GM23248 (cell line): ENCODE measurements at regions not wholly inside any gene's neighbourhood (a gene's known extent, or its start where the extent isn't known, plus 50 kb on each side); places are given as distances from the start of the nearest gene placed in this dataset.

ENCODE experiments used
- DNase-seq: peaks from one replicate; pipeline ENCODE4 v3.0.0-alpha.2; 2015
- H2AFZ ChIP-seq: fragments of 200-600 bp; sonication (generic); 2 replicates; pipeline ENCODE4 v1.6.1; 2016; ENCODE audit warnings: antibody characterized with exemption
- H3F3A ChIP-seq: fragments of 200-600 bp; sonication (generic); 2 replicates; pipeline ENCODE4 v1.6.1; 2016; ENCODE audit warnings: mild to moderate bottlenecking, antibody characterized with exemption, mixed run types; ENCODE audit not compliant: insufficient read depth
- H3K27ac ChIP-seq: fragments of 200-600 bp; sonication (generic); 2 replicates; pipeline ENCODE4 v1.5.1; 2016; ENCODE audit warnings: mild to moderate bottlenecking
- H3K27me3 ChIP-seq: fragments of 200-600 bp; sonication (generic); replicated peaks from 2 replicates; pipeline ENCODE4 v1.6.1; 2016; ENCODE audit warnings: mild to moderate bottlenecking; ENCODE audit not compliant: insufficient read depth
- H3K36me3 ChIP-seq: fragments of 200-600 bp; sonication (generic); 2 replicates; pipeline ENCODE4 v1.6.1; 2016; ENCODE audit warnings: low read depth, mild to moderate bottlenecking
- H3K4me1 ChIP-seq: fragments of 200-600 bp; sonication (generic); 2 replicates; pipeline ENCODE4 v1.6.1; 2016; ENCODE audit warnings: mild to moderate bottlenecking; ENCODE audit not compliant: insufficient read depth
- H3K4me2 ChIP-seq: fragments of 200-600 bp; sonication (generic); one replicate; pipeline ENCODE4 v1.6.1; 2016; ENCODE audit warnings: mild to moderate bottlenecking; ENCODE audit not compliant: unreplicated experiment
- H3K4me3 ChIP-seq: fragments of 200-600 bp; sonication (generic); 2 replicates; pipeline ENCODE4 v1.5.1; 2016; ENCODE audit warnings: mild to moderate bottlenecking
- H3K79me2 ChIP-seq: fragments of 200-600 bp; sonication (generic); 2 replicates; pipeline ENCODE4 v1.6.1; 2016; ENCODE audit warnings: mild to moderate bottlenecking; ENCODE audit not compliant: insufficient read depth
- H3K9ac ChIP-seq: fragments of 200-600 bp; sonication (generic); 2 replicates; pipeline ENCODE4 v1.6.1; 2016; ENCODE audit warnings: mild to moderate bottlenecking
- H3K9me2 ChIP-seq: fragments of 200-600 bp; sonication (generic); 2 replicates; pipeline ENCODE4 v1.6.1; 2016; ENCODE audit warnings: mixed run types, mild to moderate bottlenecking, moderate library complexity; ENCODE audit not compliant: insufficient read depth
- H3K9me3 ChIP-seq: fragments of 200-600 bp; sonication (generic); one replicate; pipeline ENCODE4 v1.6.1; 2017; ENCODE audit warnings: low read depth
- H4K20me1 ChIP-seq: fragments of 200-600 bp; sonication (generic); 2 replicates; pipeline ENCODE4 v1.6.0; 2016; ENCODE audit not compliant: insufficient read depth
- EZH2 ChIP-seq: fragments of 200-600 bp; sonication (generic); IDR thresholded peaks from 2 replicates; pipeline ENCODE4 v1.6.1; 2018; ENCODE audit warnings: antibody characterized with exemption, mild to moderate bottlenecking; ENCODE audit not compliant: insufficient read depth, poor library complexity, severe bottlenecking
- EZH2phosphoT487 ChIP-seq: fragments of 200-600 bp; sonication (generic); IDR thresholded peaks from 2 replicates; pipeline ENCODE4 v1.6.1; 2018; ENCODE audit warnings: antibody characterized with exemption, moderate library complexity, mild to moderate bottlenecking, low read depth; ENCODE audit not compliant: insufficient read depth
- WGBS, 2 experiments: methylation state at CpG; one replicate each; pipeline ENCODE4 v1.1.6; 2015 to 2017; ENCODE audit warnings: low lambda C conversion rate in 2 of 2, low coverage in 1 of 2; ENCODE audit errors: missing lambda C conversion rate in 2 of 2; 5-methylcytosine and 5-hydroxymethylcytosine counted together
- in situ Hi-C: fragments of 300-500 bp; cut with MboI; formaldehyde crosslinking; loops from 2 replicates; pipeline ENCODE4 v1.15.0; 2020

DNA sequence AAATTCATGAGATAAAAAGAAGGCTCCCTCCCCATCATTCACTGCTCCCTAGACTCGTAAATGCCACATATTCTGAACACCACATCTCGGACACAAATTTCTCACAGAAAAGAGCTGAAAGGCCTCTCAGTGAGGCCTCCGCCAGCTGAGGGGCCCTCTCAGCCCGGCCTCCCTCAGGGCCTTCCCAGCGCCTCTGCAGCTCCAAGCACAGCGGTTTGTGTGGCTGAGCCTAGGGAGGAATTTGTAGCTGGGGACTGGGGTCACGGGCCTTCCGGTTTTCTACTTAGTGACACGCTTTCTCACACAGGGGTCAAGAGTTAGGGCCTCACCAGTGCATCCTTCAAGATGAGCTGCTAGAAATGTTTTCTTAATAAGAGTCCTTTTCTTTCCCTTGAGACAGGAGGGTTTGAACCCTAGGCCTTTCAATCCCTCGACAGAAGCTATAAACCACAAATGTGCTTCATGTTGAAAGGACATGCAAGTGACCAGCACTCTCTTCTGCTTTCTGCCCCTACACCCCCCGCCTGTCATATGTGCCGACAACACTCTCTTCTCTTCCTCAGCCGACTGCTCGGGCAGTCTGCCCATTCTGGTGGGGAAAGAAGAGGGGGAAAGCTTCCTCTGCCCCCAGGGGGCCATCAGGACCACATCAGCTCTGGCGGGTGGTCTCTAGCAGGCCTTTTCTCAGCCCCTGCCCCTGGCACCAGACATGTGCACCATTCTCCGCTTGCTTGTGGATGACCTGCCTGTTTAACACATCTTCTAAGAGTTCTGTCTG, 104.9 kb downstream of the CHIC2 start:
- Histone ChIP-seq H3K27me3 (no peaks in the 10 kb centered on the region), H2AFZ (no peak overlapping the region), H3K27ac (no peak overlapping the region), H3K9ac (no peak overlapping the region), H3K4me3 (no peak overlapping the region), H3K79me2 (no peaks in the 10 kb centered on the region), H3K9me2 (no peaks in the 10 kb centered on the region), H3F3A (peaks cover 33% of the 10 kb centered on the region), H3K4me1 (peaks cover 35% of the 10 kb centered on the region), H3K4me2 (no peak overlapping the region), H3K36me3 (no peaks in the 10 kb centered on the region), H3K9me3 (no peaks in the 10 kb centered on the region), H4K20me1 (no peaks in the 10 kb centered on the region)
- TF ChIP-seq EZH2phosphoT487 (no peak), EZH2 (no peak)
- no peak for DNase-seq
- 96 to 99% methylated on average over 16 of the region's 16 CpGs for WGBS, 2 experiments
- in situ Hi-C loops, result no loop called here

DNA sequence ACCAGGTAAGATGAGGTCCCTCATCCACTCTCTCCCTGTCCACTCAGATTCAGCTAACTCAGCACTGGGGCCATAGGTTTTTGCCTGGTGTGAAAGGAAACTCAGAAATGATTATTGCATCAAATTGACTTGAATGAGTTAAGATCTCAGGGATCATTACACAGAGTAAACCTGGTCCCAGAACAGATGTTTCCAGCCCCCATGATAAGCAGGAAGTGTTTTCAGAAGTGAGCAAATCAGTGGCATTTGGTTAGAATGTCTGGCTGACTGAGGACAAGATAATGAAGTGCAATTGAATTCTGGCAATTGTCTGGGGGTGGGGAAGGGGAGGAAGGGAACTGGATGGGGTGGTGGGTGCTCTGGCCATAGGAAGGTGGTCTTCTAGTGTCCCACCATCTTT, 108.0 kb downstream of the CHIC2 start:
- no peak overlapping the region for H3K4me2 ChIP-seq
- H4K20me1 ChIP-seq, result no peaks in the 10 kb centered on the region
- in situ Hi-C loops, result no loop called here
- no peak for DNase-seq
- no peak overlapping the region for H2AFZ ChIP-seq
- peaks cover 5% of the 10 kb centered on the region for H3K4me1 ChIP-seq
- no peak for TF ChIP-seq EZH2
- TF ChIP-seq EZH2phosphoT487, result no peak
- H3F3A ChIP-seq, result peaks cover 6% of the 10 kb centered on the region
- no peaks in the 10 kb centered on the region for H3K9me2 ChIP-seq
- H3K9ac ChIP-seq, result no peak overlapping the region
- H3K27me3 ChIP-seq, result no peaks in the 10 kb centered on the region
- no peaks in the 10 kb centered on the region for H3K36me3 ChIP-seq
- H3K4me3 ChIP-seq, result no peak overlapping the region
- H3K9me3 ChIP-seq, result no peaks in the 10 kb centered on the region
- H3K27ac ChIP-seq, result no peak overlapping the region
- H3K79me2 ChIP-seq, result no peaks in the 10 kb centered on the region

DNA sequence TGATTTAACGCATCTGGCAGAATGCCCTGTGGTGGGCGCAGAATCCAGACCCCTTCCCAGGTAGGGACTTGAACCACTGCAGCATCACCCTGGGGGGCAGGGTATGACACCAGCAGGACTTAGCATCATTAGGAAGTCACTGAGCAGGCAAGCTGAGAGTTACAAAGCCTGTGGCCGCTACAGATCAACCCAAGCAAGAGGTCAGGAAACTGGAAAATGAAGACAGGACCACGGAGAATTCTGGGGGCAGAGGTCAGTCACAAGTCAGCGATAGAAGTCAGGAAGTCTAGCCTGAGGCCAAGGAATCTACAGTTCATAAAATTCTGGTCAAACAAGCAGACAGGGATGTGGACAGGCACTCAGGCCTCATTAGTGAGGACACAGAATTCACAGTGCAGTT, 108.4 kb downstream of the CHIC2 start:
- H3K27me3 ChIP-seq, result no peaks in the 10 kb centered on the region
- no peaks in the 10 kb centered on the region for H3K79me2 ChIP-seq
- no peaks in the 10 kb centered on the region for H3K9me3 ChIP-seq
- H3F3A ChIP-seq, result peaks cover 2% of the 10 kb centered on the region; the same call in 1 of the 2 replicates
- TF ChIP-seq EZH2, result no peak
- TF ChIP-seq EZH2phosphoT487, result no peak
- no peak for DNase-seq
- H3K9me2 ChIP-seq, result no peaks in the 10 kb centered on the region
- H3K4me3 ChIP-seq, result no peak overlapping the region
- peaks cover 1% of the 10 kb centered on the region for H3K4me1 ChIP-seq
- no peak overlapping the region for H2AFZ ChIP-seq
- in situ Hi-C loops, result no loop called here
- H3K9ac ChIP-seq, result no peak overlapping the region
- no peaks in the 10 kb centered on the region for H4K20me1 ChIP-seq
- WGBS, 2 experiments, result 84% methylated on average over 5 of the region's 5 CpGs
- H3K4me2 ChIP-seq, result no peak overlapping the region
- H3K36me3 ChIP-seq, result no peaks in the 10 kb centered on the region
- H3K27ac ChIP-seq, result no peak overlapping the region

DNA sequence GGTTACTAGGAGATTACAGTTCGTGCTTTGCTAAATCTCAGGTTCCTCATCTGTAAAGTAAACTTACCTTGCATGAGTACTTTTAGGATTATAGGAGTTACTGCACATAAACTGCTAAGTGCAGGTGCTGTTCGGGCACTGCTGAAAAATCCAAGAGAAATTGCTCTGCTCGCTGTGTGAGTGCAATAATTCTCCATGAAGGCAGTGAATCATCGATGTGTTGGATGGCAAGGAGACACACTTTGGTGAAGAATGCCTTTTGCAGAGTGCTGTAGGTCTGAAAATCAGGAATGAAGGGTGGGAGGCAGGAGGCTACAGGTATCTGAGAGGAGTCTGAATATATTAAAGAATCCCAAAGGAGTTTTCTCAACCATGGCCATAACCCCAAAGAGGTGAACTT, 113.0 kb downstream of the CHIC2 start:
- no peak for DNase-seq
- no peaks in the 10 kb centered on the region for H3F3A ChIP-seq
- no peaks in the 10 kb centered on the region for H3K9me3 ChIP-seq
- in situ Hi-C loops, result no loop called here
- no peaks in the 10 kb centered on the region for H3K36me3 ChIP-seq
- no peaks in the 10 kb centered on the region for H3K27me3 ChIP-seq
- no peak overlapping the region for H3K4me2 ChIP-seq
- TF ChIP-seq EZH2phosphoT487, result no peak
- TF ChIP-seq EZH2, result no peak
- WGBS, 2 experiments, result 75 to 82% methylated on average over 4 of the region's 4 CpGs
- no peaks in the 10 kb centered on the region for H3K79me2 ChIP-seq
- no peak overlapping the region for H3K4me3 ChIP-seq
- H3K9ac ChIP-seq, result no peak overlapping the region
- H4K20me1 ChIP-seq, result no peaks in the 10 kb centered on the region
- no peak overlapping the region for H2AFZ ChIP-seq
- H3K9me2 ChIP-seq, result no peaks in the 10 kb centered on the region
- no peak overlapping the region for H3K27ac ChIP-seq
- H3K4me1 ChIP-seq, result no peaks in the 10 kb centered on the region
